ENCODE measurements at regions not wholly inside any gene's neighbourhood (a gene's known extent, or its start where the extent isn't known, plus 50 kb on each side); places are given as distances from the start of the nearest gene placed in this dataset.

- no peak for TF ChIP-seq CTCF (IDR thresholded peaks at IDR 0.05 in 2 of 3, conservative IDR thresholded peaks at IDR 0.05 in 1 of 3; ENCODE audit: borderline replicate concordance in 1 of 3, insufficient read depth in 1 of 3, low read depth in 2 of 3, low read length in 2 of 3)
- TF ChIP-seq EGR1 (IDR thresholded peaks at IDR 0.05; ENCODE audit: low read depth) = no peak
- no peak for TF ChIP-seq POLR2AphosphoS5 (IDR thresholded peaks at IDR 0.05; ENCODE audit: low read depth, low read length)
- no peak for TF ChIP-seq TCF7L2 (IDR thresholded peaks at IDR 0.05; ENCODE audit: borderline replicate concordance, extremely low read depth, insufficient read depth, insufficient read length)
- no peak for TF ChIP-seq SP1 (IDR thresholded peaks at IDR 0.05; ENCODE audit: low read depth)
These were observed 183.6 kb upstream of the TLE3 start for GRCh38 chr15:70281261-70281810.
